ENCODE measurements at regions not wholly inside any gene's neighbourhood (a gene's known extent, or its start where the extent isn't known, plus 50 kb on each side); places are given as distances from the start of the nearest gene placed in this dataset.
"Not testable (repeated sequence)": the region's sequence is repeated elsewhere in the genome, so short reads cannot be mapped to it uniquely, and the experiment has no call there.

- DNase-seq, result no peak
Measured at GRCh38 chr15:81937189-81937588, 108.6 kb downstream of the MEX3B start.

GRCh38 chr15:81930582-81931369 is 115.0 kb downstream of the MEX3B start:
- DNase-seq, result no peak

GRCh38 chr15:81929557-81929956 is 116.3 kb downstream of the MEX3B start:
- peak; percentile 74 for DNase-seq

GRCh38 chr15:81926981-81927380 is 118.8 kb downstream of the MEX3B start:
- no peak for DNase-seq

DNA sequence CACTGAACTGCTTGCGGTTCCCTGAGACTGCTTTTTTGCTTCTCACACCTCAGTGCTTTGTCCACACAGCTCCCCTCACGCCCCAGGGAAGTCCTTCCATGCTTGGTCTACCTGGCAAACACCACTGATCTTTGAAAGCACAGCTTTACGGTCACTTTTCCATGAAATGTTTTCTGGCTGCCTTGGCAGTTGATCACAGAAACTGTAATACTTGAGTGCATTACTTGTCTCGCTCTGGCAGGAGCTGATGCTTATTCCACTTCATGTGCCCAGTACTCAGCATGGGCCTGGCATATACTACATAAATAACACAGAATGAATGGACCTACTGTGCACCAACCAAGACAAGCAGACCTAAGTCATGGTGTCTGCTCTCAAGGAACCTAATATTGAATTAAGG is 121.1 kb downstream of the MEX3B start:
- DNase-seq, result no peak

- no peak for DNase-seq
Measured at GRCh38 chr15:81923561-81924350, 122.1 kb downstream of the MEX3B start.

DNA sequence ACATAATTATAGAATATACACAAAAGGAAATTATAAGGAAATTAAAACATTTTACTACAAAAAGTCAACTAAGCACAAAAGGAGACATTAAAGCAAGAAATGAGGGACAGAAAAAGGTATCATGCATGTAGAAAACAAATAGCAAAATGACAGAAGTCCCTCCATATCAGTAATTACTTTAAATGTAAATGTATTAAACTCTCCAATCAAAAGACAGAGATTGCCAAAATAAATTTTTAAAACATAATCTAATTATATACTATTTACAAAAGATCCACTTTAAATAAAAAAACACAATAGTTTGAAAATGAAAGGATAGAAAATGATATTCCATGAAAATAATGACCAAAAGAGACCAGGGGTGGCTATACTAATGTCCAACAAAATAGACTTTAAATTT is 123.7 kb downstream of the MEX3B start:
- DNase-seq, result no peak

GRCh38 chr15:81921163-81921562 is 124.7 kb downstream of the MEX3B start:
- DNase-seq, result no peak

DNA sequence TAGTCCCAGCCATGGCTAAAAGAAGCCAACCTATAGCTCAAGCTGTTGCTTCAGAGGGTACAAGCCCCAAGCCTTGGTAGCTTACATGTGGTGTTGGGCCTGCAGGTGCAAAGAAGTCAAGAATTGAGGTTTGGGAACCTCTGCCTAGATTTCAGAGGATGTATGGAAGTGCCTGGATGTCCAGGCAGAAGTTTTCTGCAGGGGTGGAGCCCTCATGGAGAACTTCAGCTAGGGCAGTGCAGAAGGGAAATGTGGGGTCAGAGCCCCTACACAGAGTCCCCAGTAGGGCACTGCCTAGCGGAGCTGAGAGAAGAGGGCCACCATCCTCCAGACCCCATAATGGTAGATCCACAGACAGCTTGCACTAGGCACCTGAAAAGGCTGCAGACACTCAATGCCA is 127.1 kb downstream of the MEX3B start:
- DNase-seq, result not testable (repeated sequence)

DNA sequence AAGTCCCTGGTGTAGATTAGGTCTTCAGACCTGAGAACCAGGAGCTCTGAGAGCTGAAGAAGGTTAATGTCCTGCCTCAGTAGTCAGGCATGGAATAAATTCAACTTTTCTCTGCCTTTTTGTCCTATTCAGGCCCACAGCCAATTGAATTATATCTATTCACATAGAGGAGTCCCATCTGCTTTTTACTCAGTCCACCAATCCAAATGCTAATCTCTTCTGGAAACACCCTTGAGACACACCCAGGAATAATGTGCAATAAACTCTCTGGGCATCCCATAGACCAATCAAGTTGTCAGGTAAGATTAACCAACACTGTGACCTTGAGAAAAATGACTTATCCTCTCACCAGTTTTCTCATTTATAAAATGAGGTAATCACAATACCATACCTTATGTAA is 129.4 kb downstream of the MEX3B start:
- no peak for DNase-seq

DNA sequence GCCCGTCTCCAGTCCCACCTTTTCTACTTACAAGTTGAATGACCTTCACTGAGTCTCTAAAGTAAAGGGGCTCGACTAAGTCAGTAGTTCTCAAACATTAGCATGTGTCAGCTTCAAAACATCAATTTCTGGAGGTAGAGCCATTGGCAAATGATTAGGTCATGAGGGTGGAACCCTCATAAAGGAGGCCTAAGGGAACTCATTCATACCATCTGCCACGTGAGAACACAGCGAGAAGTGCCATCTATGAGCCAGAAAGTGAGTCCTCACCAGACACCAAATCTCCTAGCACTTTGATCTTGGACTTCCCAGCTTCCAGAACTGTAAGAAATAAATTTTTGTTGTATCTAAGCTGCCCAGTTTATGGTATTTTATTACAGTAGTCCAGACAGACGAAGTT is 129.8 kb downstream of the MEX3B start:
- no peak for DNase-seq

DNA sequence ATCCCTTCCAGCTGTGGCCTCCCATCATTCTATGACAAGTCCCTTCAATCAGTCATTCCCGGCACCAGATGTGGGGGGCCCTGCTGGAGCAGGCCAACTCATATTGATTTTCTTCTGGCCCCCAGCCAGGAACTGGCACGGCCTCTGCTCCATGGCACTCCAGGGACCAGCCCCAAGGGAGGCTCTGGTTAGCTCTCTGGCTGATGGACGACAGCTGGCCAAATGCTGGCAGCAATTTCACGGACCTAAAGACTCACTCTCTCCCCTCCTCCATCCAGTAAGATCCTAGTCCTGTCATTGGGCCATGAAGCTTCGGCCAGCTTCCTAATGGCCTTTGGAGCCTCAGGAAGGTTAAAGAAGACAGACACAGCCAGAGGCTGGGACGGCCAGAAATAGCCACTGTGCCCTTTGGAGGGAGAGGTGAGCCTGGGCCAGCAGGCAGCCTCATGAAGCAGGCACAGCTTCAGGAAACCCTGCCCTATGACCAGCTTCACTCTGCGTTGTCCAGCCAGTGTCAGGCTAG is 131.0 kb downstream of the MEX3B start:
- no peak for DNase-seq

GRCh38 chr15:81914333-81914732 is 131.5 kb downstream of the MEX3B start:
- DNase-seq, result no peak

- DNase-seq, result no peak
Measured at GRCh38 chr15:81911022-81911971, 134.5 kb downstream of the MEX3B start.

GRCh38 chr15:81910355-81911021 is 135.3 kb downstream of the MEX3B start:
- DNase-seq, result no peak

GRCh38 chr15:81909011-81909358 is 136.8 kb downstream of the MEX3B start:
- DNase-seq, result no peak

DNA sequence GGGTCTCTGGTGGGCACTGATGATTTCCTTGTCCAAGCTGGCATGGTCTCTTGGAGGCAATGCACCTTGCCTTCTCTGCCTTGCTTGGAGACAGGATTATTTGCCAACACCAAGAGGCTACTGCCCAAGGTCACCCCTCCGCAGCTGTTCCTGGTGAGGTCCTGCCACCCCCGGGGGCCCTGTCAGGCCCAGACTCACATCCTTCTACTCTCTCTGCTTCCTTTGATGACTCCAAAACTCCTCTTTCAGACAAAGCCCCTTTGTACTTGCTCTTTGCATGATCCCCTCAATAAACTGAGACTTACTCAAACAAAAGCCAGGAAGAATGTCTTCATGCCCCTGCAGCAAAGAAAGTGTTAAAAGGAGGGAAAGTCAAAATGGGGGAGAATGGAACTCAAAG is 137.7 kb downstream of the MEX3B start:
- DNase-seq, result no peak

GRCh38 chr15:81907521-81907920 is 138.3 kb downstream of the MEX3B start:
- DNase-seq, result no peak

- no peak for DNase-seq
Measured at GRCh38 chr15:81905889-81906288, 139.9 kb downstream of the MEX3B start.

DNA sequence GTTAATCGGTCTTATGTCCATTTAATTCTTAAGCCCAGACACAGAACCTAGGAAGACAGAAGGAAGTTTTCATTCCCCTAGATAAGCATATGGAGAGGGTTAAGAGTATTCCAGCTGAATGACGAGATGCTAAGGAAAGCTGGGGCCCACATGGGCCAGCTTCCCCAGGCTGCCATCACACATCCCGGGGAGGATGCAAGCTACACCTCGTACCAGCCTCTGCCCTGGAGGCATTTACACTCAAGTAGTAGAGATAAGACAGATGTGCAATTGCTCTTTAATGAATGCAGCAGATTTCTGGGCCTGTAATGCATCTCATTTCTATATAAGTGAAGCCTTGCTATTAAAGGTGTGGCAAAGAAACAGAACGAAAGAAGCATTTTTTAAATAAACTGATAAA is 144.5 kb downstream of the MEX3B start:
- DNase-seq, result no peak

GRCh38 chr15:81899730-81900129 is 146.1 kb downstream of the MEX3B start:
- DNase-seq, result no peak

DNA sequence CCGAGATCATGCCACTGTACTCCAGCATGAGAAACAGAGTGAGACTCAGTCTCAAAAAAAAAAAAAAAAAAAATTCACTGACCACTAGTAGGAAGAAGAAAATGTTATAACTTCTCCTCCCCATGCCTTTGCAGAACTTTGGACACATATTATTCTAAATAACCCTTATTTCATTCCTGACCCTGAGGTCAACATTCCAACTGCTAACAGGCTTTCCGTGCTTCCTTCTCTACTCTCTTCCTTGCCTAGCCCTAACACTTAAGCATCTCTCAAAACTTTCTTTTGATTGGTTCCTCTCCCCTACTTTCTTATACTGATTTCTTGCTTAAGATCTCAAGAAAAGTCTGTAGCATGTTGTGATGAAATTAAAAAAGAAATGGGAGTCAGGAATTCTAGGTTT is 146.8 kb downstream of the MEX3B start:
- no peak for DNase-seq

All from EL (cell line).